UCSD-AML1 (cell line): ENCODE measurements at regions not wholly inside any gene's neighbourhood (a gene's known extent, or its start where the extent isn't known, plus 50 kb on each side); places are given as distances from the start of the nearest gene placed in this dataset.

Experiments
- DNase-seq: peaks from one replicate; lab custom pipeline; 2025; ENCODE audit not compliant: unreplicated experiment; lab: John Stamatoyannopoulos, UW

- no peak for DNase-seq
Measured at GRCh38 chr5:88956416-88956815, 73.4 kb upstream of the MEF2C start.

GRCh38 chr5:88955403-88955802, 72.4 kb upstream of the MEF2C start:
- no peak for DNase-seq

- no peak for DNase-seq
Measured at GRCh38 chr5:88954511-88954910, 71.5 kb upstream of the MEF2C start.

GRCh38 chr5:88952996-88953643, 70.1 kb upstream of the MEF2C start:
- no peak for DNase-seq

GRCh38 chr5:88952344-88952743, 69.4 kb upstream of the MEF2C start:
- DNase-seq: no peak

- no peak for DNase-seq
Measured at GRCh38 chr5:88951457-88951856, 68.5 kb upstream of the MEF2C start.

- no peak for DNase-seq
Measured at GRCh38 chr5:88948746-88949600, 66.0 kb upstream of the MEF2C start.

- DNase-seq: peak; percentile 12
Measured at GRCh38 chr5:88944751-88945531, 62.0 kb upstream of the MEF2C start.

GRCh38 chr5:88941581-88941980, 58.6 kb upstream of the MEF2C start:
- no peak for DNase-seq

- DNase-seq: no peak
Measured at GRCh38 chr5:88940713-88941112, 57.7 kb upstream of the MEF2C start.

- DNase-seq: no peak
Measured at GRCh38 chr5:88939300-88939699, 56.3 kb upstream of the MEF2C start.

GRCh38 chr5:88938488-88938887, 55.5 kb upstream of the MEF2C start:
- DNase-seq: no peak

- DNase-seq: no peak
Measured at GRCh38 chr5:88937406-88937805, 54.4 kb upstream of the MEF2C start.

- no peak for DNase-seq
Measured at GRCh38 chr5:88934439-88934838, 51.5 kb upstream of the MEF2C start.
